GM12892 (cell line): ENCODE measurements at regions not wholly inside any gene's neighbourhood (a gene's known extent, or its start where the extent isn't known, plus 50 kb on each side); places are given as distances from the start of the nearest gene placed in this dataset.

ENCODE experiments used
- DNase-seq: peaks from one replicate; pipeline ENCODE4 v3.0.0; 2011; ENCODE audit not compliant: insufficient read length
- FAIRE-seq: peaks from 2 replicates; lab custom pipeline; 2011; peaks lifted over from hg19 to GRCh38; lab: Jason Lieb, UNC
- POLR2A ChIP-seq: IDR thresholded peaks from 2 replicates; pipeline ENCODE4 v1.6.1; 2011; ENCODE audit warnings: low read depth, low read length, control low read depth
- POLR2AphosphoS5 ChIP-seq: IDR thresholded peaks from 2 replicates; pipeline ENCODE4 v1.6.1; 2011; ENCODE audit warnings: low read depth, low read length, control low read depth
- TAF1 ChIP-seq: IDR thresholded peaks from 2 replicates; pipeline ENCODE4 v1.6.1; 2011; ENCODE audit warnings: low read depth, mild to moderate bottlenecking, control low read depth, low read length, borderline replicate concordance

- FAIRE-seq (no peak), DNase-seq (no peak)
- TF ChIP-seq TAF1 (no peak), POLR2AphosphoS5 (no peak), POLR2A (no peak)
Observed at GRCh38 chr2:164115806-164116205, 380.0 kb upstream of the FIGN start.

- FAIRE-seq (no peak), DNase-seq (no peak)
- TF ChIP-seq POLR2AphosphoS5 (no peak), TAF1 (no peak), POLR2A (no peak)
Observed at GRCh38 chr2:164114937-164115336, 379.1 kb upstream of the FIGN start.

GRCh38 chr2:164112105-164112504 lies 376.3 kb upstream of the FIGN start:
- TF ChIP-seq TAF1, result no peak
- no peak for TF ChIP-seq POLR2A
- TF ChIP-seq POLR2AphosphoS5, result no peak
- FAIRE-seq (no peak), DNase-seq (no peak)

GRCh38 chr2:164110515-164110914 lies 374.7 kb upstream of the FIGN start:
- TF ChIP-seq POLR2AphosphoS5 (no peak), POLR2A (no peak), TAF1 (no peak)
- DNase-seq (no peak), FAIRE-seq (no peak)

- no peak for TF ChIP-seq TAF1
- TF ChIP-seq POLR2AphosphoS5, result no peak
- TF ChIP-seq POLR2A, result no peak
- FAIRE-seq (no peak), DNase-seq (no peak)
Observed at GRCh38 chr2:164109006-164109405, 373.2 kb upstream of the FIGN start.

GRCh38 chr2:164103271-164103670 lies 367.5 kb upstream of the FIGN start:
- FAIRE-seq (no peak), DNase-seq (no peak)
- TF ChIP-seq POLR2AphosphoS5, result no peak
- TF ChIP-seq TAF1, result no peak
- no peak for TF ChIP-seq POLR2A

- TF ChIP-seq TAF1 (no peak), POLR2A (no peak), POLR2AphosphoS5 (no peak)
- FAIRE-seq, result no peak
- no peak for DNase-seq
Observed at GRCh38 chr2:164102366-164102765, 366.6 kb upstream of the FIGN start.

GRCh38 chr2:164091673-164092072 lies 355.9 kb upstream of the FIGN start:
- FAIRE-seq (no peak), DNase-seq (no peak)
- TF ChIP-seq POLR2AphosphoS5 (no peak), POLR2A (no peak), TAF1 (no peak)

- FAIRE-seq (no peak), DNase-seq (no peak)
- TF ChIP-seq TAF1 (no peak), POLR2A (no peak), POLR2AphosphoS5 (no peak)
Observed at GRCh38 chr2:164090533-164090932, 354.7 kb upstream of the FIGN start.

- TF ChIP-seq TAF1 (no peak), POLR2AphosphoS5 (no peak), POLR2A (no peak)
- FAIRE-seq, result no peak
- DNase-seq, result no peak
Observed at GRCh38 chr2:164084066-164084465, 348.3 kb upstream of the FIGN start.

- FAIRE-seq, result no peak
- TF ChIP-seq POLR2AphosphoS5 (no peak), POLR2A (no peak), TAF1 (no peak)
- DNase-seq, result no peak
Observed at GRCh38 chr2:164080486-164080885, 344.7 kb upstream of the FIGN start.

GRCh38 chr2:164079258-164079657 lies 343.4 kb upstream of the FIGN start:
- no peak for TF ChIP-seq POLR2A
- no peak for TF ChIP-seq POLR2AphosphoS5
- no peak for TF ChIP-seq TAF1
- FAIRE-seq, result no peak
- DNase-seq, result no peak
